ENCODE measurements at regions not wholly inside any gene's neighbourhood (a gene's known extent, or its start where the extent isn't known, plus 50 kb on each side); places are given as distances from the start of the nearest gene placed in this dataset.

GRCh38 chr1:208850442-208850841 lies 606.3 kb upstream of the PLXNA2 start:
- TF ChIP-seq, protein P1, sequence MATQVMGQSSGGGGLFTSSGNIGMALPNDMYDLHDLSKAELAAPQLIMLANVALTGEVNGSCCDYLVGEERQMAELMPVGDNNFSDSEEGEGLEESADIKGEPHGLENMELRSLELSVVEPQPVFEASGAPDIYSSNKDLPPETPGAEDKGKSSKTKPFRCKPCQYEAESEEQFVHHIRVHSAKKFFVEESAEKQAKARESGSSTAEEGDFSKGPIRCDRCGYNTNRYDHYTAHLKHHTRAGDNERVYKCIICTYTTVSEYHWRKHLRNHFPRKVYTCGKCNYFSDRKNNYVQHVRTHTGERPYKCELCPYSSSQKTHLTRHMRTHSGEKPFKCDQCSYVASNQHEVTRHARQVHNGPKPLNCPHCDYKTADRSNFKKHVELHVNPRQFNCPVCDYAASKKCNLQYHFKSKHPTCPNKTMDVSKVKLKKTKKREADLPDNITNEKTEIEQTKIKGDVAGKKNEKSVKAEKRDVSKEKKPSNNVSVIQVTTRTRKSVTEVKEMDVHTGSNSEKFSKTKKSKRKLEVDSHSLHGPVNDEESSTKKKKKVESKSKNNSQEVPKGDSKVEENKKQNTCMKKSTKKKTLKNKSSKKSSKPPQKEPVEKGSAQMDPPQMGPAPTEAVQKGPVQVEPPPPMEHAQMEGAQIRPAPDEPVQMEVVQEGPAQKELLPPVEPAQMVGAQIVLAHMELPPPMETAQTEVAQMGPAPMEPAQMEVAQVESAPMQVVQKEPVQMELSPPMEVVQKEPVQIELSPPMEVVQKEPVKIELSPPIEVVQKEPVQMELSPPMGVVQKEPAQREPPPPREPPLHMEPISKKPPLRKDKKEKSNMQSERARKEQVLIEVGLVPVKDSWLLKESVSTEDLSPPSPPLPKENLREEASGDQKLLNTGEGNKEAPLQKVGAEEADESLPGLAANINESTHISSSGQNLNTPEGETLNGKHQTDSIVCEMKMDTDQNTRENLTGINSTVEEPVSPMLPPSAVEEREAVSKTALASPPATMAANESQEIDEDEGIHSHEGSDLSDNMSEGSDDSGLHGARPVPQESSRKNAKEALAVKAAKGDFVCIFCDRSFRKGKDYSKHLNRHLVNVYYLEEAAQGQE (IDR thresholded peaks at IDR 0.05; ENCODE audit: low read depth) = no peak
- TF ChIP-seq CREB1 (IDR thresholded peaks at IDR 0.05; ENCODE audit: low read depth) (no peak), RAD21 (IDR thresholded peaks at IDR 0.05; ENCODE audit: low read depth) (no peak)

All from Ishikawa (cell line).